GM12875 (cell line): ENCODE measurements at regions not wholly inside any gene's neighbourhood (a gene's known extent, or its start where the extent isn't known, plus 50 kb on each side); places are given as distances from the start of the nearest gene placed in this dataset.

Experiments used
- H3K4me3 ChIP-seq: one replicate; pipeline ENCODE4 v1.5.1; 2011; ENCODE audit warnings: low read depth, low read length, control low read depth
- CTCF ChIP-seq: IDR thresholded peaks from 2 replicates; pipeline ENCODE4 v1.5.1; 2011; ENCODE audit warnings: low read depth, mild to moderate bottlenecking, control low read depth, inconsistent platforms, low read length, moderate library complexity, borderline replicate concordance; ENCODE audit not compliant: insufficient read depth

DNA sequence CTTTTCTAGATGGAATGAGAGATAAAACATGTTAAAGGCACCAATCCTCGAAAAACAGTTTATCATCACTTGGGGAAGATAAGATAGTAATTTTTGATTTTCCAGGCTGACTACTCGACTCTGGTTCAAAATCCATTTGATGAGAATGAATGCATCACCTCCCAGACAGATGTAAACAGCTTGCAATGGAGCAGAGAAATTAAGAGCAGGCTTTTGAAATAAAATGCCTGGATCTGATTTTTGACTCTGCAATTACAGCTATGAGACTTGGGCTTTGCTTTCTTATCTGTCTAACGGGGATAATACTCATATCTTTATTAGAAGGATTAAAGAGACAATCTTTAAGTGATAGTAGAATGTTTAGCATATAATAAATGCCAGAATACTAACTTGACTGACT, 1148.9 kb downstream of the OLFM4 start:
- H3K4me3 ChIP-seq = no peak overlapping the region
- no peak for TF ChIP-seq CTCF

GRCh38 chr13:54183166-54183565, 1154.6 kb downstream of the OLFM4 start:
- no peak overlapping the region for H3K4me3 ChIP-seq
- TF ChIP-seq CTCF = no peak

DNA sequence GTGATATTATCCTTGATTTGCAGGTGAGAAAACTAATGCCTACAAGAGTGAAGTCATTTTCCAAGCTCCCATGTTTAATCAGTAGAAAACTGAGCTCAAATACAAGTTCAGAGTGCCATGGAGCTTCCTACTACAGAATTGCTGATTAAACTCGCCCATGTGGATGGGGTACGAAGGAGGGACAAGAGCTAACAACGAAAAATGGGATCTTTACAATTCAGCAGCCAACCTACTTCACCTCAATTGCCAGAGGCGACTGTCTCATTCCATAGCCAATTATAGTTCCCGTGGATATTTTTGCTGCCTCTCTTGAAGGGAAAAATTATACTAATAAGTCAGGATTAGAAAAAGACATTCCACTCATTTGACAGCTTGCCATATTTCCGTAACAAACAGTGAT, 1155.1 kb downstream of the OLFM4 start:
- no peak for TF ChIP-seq CTCF

DNA sequence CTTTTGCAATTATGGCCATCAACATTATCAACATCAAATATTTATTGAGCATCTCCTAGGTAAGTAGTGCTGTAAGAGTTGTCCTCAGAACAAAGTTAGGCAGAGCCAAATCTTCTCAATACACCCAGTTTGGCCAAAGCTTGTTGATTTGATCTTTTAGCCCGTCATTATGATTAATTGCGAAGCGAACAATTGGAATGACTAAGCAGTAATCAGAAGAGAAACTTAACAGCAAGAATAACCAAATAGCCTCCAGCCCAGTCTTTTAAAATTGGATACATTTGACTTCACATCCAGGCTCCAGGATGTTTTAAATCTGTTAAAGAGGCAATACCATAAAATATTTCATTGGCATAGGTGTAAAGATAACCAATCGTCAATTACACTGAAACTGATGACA, 1156.0 kb downstream of the OLFM4 start:
- TF ChIP-seq CTCF = no peak

More for the DNA sequence above, 1155.1 kb downstream of the OLFM4 start:
- no peak overlapping the region for H3K4me3 ChIP-seq

DNA sequence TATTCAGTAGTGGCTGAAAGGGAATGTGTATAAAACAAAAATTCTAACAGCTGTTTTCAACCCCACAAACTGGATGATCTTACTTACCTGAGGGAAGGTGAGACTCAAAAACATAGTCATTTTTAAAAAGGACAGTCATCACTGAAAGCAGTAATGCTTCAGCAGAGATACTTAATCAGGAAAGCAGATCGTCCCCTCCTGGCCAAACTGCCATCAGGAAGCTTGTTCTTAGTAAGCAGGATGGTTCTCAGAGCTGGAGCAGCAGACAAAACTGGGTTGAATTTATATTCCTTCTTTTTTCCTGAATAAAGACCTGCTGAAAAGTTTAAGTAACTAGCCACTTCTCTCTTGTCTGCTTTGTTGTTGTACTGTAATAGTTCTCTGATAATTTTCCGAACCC, 1156.5 kb downstream of the OLFM4 start:
- no peak for TF ChIP-seq CTCF
- no peak overlapping the region for H3K4me3 ChIP-seq

More for the DNA sequence above, 1156.0 kb downstream of the OLFM4 start:
- H3K4me3 ChIP-seq = no peak overlapping the region

DNA sequence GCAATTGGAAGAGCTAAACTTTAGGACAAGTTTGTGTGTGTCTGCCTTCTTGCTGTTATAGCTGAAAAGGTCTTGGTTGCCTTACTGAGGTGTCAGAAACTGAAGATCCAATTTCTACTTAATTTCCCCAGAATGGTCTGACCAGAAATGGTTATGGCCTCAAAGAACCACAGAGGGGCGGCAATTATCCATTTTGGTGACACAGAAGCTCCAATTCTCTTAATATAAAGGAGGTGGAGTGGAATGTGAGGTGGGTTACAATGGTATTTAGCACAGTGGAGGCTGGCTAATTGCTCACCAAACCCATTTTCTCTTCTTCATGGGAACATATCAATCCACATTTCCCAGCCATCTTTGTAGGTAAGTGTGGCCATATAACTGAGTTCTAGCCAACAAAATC, 1157.2 kb downstream of the OLFM4 start:
- no peak overlapping the region for H3K4me3 ChIP-seq
- TF ChIP-seq CTCF = no peak

DNA sequence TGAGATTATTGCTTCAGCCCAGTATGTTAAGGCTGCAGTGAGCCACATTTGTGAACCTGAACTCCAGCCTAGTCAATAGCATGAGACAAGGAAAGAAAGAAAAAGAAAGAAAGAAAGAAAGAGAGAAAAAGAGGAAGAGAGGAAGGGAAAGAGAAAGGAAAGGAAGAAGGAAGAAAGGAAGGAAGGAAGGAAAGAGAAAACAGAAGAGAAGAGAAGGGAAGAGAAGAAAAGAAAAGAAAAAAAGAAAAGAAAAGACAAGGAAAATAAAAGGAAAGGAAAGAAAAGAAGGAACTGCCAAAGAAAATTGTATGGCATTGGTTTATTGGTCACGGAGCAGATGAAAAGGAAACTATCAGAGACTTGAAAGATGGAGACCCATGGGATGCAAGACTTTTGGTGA, 1158.8 kb downstream of the OLFM4 start:
- TF ChIP-seq CTCF = no peak
- no peak overlapping the region for H3K4me3 ChIP-seq
